Osteocyte (in vitro differentiated cells): ENCODE measurements at regions not wholly inside any gene's neighbourhood (a gene's known extent, or its start where the extent isn't known, plus 50 kb on each side); places are given as distances from the start of the nearest gene placed in this dataset.
A peak's percentile ranks its signal among the peaks of the same experiment; 100 is the strongest.

Source experiments
- DNase-seq: peaks from one replicate; pipeline ENCODE4 v3.0.0; 2021; ENCODE audit warnings: mixed read lengths; ENCODE audit not compliant: unreplicated experiment; ENCODE audit errors: extremely low spot score
- H3K27ac Mint-ChIP-seq: one replicate; pipeline ENCODE4 v1.8.0; 2021; ENCODE audit warnings: mild to moderate bottlenecking, mixed read lengths; ENCODE audit not compliant: unreplicated experiment
- H3K27me3 Mint-ChIP-seq: one replicate; pipeline ENCODE4 v1.8.0; 2021; ENCODE audit warnings: mixed read lengths; ENCODE audit not compliant: unreplicated experiment
- H3K36me3 Mint-ChIP-seq: one replicate; pipeline ENCODE4 v1.8.0; 2021; ENCODE audit warnings: mixed read lengths; ENCODE audit not compliant: unreplicated experiment
- H3K4me1 Mint-ChIP-seq: one replicate; pipeline ENCODE4 v1.8.0; 2021; ENCODE audit warnings: mixed read lengths; ENCODE audit not compliant: unreplicated experiment
- H3K4me3 Mint-ChIP-seq: one replicate; pipeline ENCODE4 v1.8.0; 2021; ENCODE audit warnings: mild to moderate bottlenecking, moderate library complexity, mixed read lengths; ENCODE audit not compliant: unreplicated experiment
- H3K9me3 Mint-ChIP-seq: one replicate; pipeline ENCODE4 v1.8.0; 2021; ENCODE audit warnings: mixed read lengths; ENCODE audit not compliant: unreplicated experiment
- TF ChIP-seq, protein P1 (sequence below): fragments of 200-600 bp; sonication (generic); IDR thresholded peaks from 2 replicates; pipeline ENCODE4 v1.5.0; 2021; ENCODE audit warnings: antibody characterized with exemption, mild to moderate bottlenecking, moderate library complexity

DNA sequence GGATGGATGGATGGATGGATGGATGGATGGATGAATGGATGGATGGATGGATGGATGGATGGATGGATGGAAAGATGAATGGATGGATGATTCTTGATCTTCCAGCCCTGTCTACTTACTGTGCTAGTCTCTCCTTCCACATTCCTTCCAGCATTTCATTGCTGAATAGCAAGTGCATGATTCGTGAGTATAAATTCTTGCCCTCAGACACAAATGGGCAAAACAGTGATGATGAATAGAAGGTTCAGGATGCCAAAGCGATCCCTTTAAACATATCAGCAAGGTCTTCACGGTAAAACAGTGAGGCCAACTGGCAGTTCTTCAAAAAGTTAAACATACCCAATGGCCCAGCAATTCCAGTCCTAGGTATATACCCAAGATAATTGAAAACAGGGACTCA lies 400.2 kb downstream of the MN1 start:
- TF ChIP-seq, protein P1, sequence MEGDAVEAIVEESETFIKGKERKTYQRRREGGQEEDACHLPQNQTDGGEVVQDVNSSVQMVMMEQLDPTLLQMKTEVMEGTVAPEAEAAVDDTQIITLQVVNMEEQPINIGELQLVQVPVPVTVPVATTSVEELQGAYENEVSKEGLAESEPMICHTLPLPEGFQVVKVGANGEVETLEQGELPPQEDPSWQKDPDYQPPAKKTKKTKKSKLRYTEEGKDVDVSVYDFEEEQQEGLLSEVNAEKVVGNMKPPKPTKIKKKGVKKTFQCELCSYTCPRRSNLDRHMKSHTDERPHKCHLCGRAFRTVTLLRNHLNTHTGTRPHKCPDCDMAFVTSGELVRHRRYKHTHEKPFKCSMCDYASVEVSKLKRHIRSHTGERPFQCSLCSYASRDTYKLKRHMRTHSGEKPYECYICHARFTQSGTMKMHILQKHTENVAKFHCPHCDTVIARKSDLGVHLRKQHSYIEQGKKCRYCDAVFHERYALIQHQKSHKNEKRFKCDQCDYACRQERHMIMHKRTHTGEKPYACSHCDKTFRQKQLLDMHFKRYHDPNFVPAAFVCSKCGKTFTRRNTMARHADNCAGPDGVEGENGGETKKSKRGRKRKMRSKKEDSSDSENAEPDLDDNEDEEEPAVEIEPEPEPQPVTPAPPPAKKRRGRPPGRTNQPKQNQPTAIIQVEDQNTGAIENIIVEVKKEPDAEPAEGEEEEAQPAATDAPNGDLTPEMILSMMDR: no peak
- DNase-seq: no peak
- Mint-ChIP-seq H3K4me3 (no peak overlapping the region), H3K36me3 (peaks cover 2% of the 10 kb centered on the region), H3K27me3 (no peaks in the 10 kb centered on the region), H3K27ac (no peak overlapping the region), H3K4me1 (peaks cover 15% of the 10 kb centered on the region), H3K9me3 (no peaks in the 10 kb centered on the region)

DNA sequence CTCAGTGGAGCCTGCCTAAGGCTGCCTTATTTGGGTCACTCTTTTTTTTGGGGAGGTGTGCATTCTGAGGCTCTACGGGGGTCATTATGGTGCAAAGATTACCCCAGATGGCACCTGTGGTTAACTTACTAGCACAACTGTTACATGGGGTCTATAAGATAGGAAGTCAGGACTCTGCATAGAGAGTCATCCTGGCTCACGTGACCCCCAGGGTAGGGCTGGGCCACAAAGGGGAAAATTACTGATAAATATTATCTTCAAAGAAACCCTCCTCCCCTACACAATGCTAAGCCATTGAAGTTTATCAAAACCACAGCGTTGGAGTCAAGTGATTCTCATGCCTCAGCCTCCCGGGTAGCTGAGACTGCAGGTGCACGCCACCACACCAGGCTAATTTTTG lies 397.1 kb downstream of the MN1 start:
- no peak overlapping the region for H3K27ac Mint-ChIP-seq
- TF ChIP-seq, protein P1: no peak
- no peaks in the 10 kb centered on the region for H3K27me3 Mint-ChIP-seq
- H3K4me3 Mint-ChIP-seq: no peak overlapping the region
- peaks cover 21% of the 10 kb centered on the region for H3K4me1 Mint-ChIP-seq
- no peaks in the 10 kb centered on the region for H3K9me3 Mint-ChIP-seq
- peaks cover 2% of the 10 kb centered on the region for H3K36me3 Mint-ChIP-seq
- no peak for DNase-seq

DNA sequence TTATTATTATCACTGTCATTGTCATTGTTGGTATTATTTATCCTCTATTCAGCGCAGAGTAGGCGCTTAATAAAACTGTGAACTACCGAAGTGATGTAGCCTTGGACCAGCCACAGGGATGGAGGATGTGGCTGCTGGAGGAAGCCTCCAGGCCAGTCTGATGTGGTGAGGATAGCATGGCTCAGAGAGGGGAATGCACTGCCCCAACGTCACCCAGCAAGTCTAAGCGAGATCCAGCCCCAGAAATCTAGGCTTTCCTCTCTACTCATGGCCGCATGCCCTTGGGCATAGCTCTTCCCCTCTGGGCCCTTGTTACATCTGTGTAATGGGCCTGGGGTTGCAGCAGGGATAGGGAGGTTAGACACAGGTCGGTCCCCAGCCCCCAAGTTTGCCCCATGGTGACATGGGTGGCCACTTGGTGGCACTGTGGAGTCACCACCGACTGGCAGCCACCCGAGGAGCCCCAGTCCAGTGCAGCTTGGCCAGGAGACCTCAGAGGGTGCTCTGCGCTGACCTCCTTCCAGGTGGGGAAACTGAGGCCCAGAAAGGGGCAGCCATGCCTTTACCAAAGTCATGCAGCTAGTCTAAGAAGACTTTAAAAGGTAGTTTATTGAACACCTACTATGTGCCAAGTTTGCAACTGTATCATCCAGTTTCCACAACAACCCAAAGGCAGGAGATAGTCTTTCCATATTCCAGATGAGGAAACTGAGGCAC lies 395.7 kb downstream of the MN1 start:
- TF ChIP-seq, protein P1: peak; percentile 76
- H3K27ac Mint-ChIP-seq: no peak overlapping the region
- H3K4me1 Mint-ChIP-seq: peaks cover 21% of the 10 kb centered on the region
- no peaks in the 10 kb centered on the region for H3K27me3 Mint-ChIP-seq
- H3K36me3 Mint-ChIP-seq: peaks cover 2% of the 10 kb centered on the region
- no peaks in the 10 kb centered on the region for H3K9me3 Mint-ChIP-seq
- no peak overlapping the region for H3K4me3 Mint-ChIP-seq
- peak; percentile 88 for DNase-seq

DNA sequence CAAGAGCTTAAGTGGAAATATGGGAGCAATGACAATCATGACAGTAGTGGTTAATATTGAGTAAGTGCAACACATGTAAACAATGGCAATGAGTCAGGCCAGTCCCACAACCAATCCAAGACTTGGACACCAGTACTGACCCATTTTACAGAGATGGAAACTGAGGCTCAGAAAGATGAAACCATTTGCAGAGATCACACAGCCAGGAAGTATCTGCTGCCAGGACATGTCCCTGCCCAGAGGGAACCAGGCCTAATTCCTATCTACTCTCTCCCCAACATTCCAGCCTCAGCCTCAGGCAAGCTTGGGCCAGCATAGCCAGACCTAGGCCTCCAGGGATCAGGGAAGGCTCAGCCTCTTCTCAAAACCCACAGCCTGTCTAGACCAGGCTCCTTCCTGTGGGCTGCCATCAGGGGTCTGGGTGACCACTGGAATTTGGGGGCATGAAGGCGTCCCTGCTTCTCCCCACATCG lies 395.1 kb downstream of the MN1 start:
- TF ChIP-seq, protein P1: no peak
- Mint-ChIP-seq H3K27ac (no peak overlapping the region), H3K4me1 (peaks cover 21% of the 10 kb centered on the region), H3K9me3 (no peaks in the 10 kb centered on the region), H3K27me3 (no peaks in the 10 kb centered on the region), H3K36me3 (peaks cover 2% of the 10 kb centered on the region), H3K4me3 (no peak overlapping the region)
- DNase-seq: no peak

DNA sequence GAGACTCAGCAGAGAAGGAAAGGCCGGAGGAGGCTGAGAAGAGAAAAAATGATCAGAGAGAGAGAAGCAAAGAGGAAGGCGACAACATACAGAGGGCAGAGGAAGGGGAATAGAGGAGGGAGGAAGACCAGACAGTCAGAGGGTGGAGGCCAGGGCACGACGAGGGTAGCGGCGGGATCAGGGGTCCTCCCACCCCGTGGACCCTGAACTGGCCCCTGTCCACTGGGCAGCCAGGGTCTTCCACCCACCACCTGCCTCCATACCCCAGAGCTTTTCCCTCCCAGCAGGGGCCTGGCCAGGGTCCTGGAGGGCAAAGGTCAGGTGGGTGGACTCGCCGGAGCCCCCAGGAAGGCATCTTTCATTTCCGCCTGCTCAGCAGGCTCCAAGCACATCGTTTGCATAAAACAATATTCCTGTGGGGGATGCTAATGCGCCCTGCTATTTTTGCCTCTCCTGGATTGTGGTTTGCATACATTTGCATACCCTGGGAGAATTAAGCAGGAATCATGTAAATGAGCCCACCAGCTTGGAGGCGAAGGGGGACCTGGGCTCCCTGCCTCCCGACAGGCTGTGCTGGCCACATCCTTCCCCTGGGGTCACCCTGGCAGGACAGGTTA lies 394.1 kb downstream of the MN1 start:
- H3K36me3 Mint-ChIP-seq: peaks cover 2% of the 10 kb centered on the region
- DNase-seq: no peak
- peaks cover 21% of the 10 kb centered on the region for H3K4me1 Mint-ChIP-seq
- H3K27ac Mint-ChIP-seq: no peak overlapping the region
- H3K9me3 Mint-ChIP-seq: no peaks in the 10 kb centered on the region
- H3K4me3 Mint-ChIP-seq: no peak overlapping the region
- TF ChIP-seq, protein P1: no peak
- no peaks in the 10 kb centered on the region for H3K27me3 Mint-ChIP-seq
